Neural cell (in vitro differentiated cells): ENCODE measurements at regions not wholly inside any gene's neighbourhood (a gene's known extent, or its start where the extent isn't known, plus 50 kb on each side); places are given as distances from the start of the nearest gene placed in this dataset.

Experiments used
- H2AFZ ChIP-seq: fragments of 200-600, 300-800 bp; sonication (generic), shearing (Covaris generic); 2 replicates; pipeline ENCODE4 v1.6.0; 2014; ENCODE audit warnings: low read depth, mild to moderate bottlenecking, antibody characterized with exemption, low read length, moderate library complexity
- H3F3A ChIP-seq: fragments of 200-600 bp; shearing (Covaris generic); 2 replicates; pipeline ENCODE4 v1.6.1; 2016; ENCODE audit warnings: mild to moderate bottlenecking, moderate library complexity, mixed read lengths, antibody characterized with exemption, low read length; ENCODE audit not compliant: insufficient read depth, poor library complexity, severe bottlenecking
- H3K27ac ChIP-seq: fragments of 200-600, 300-800 bp; sonication (generic), shearing (Covaris generic); 2 replicates; pipeline ENCODE4 v1.5.1; 2014; ENCODE audit warnings: mild to moderate bottlenecking, low read length, moderate library complexity
- H3K27me3 ChIP-seq: fragments of 300-800, 200-600 bp; sonication (generic), shearing (Covaris generic); 2 replicates; pipeline ENCODE4 v1.6.0; 2014; ENCODE audit warnings: mild to moderate bottlenecking, low read depth, low read length, moderate library complexity; ENCODE audit not compliant: insufficient read depth
- H3K36me3 ChIP-seq: fragments of 300-800, 200-600 bp; sonication (generic), shearing (Covaris generic); 2 replicates; pipeline ENCODE4 v1.5.1; 2014; ENCODE audit warnings: mild to moderate bottlenecking, antibody characterized with exemption, low read length, moderate library complexity; ENCODE audit not compliant: insufficient read depth
- H3K4me2 ChIP-seq: fragments of 300-800, 200-600 bp; sonication (generic), shearing (Covaris generic); 2 replicates; pipeline ENCODE4 v1.6.0; 2014; ENCODE audit warnings: mild to moderate bottlenecking, low read length
- H3K4me3 ChIP-seq: fragments of 300-800, 200-600 bp; sonication (generic), shearing (Covaris generic); 2 replicates; pipeline ENCODE4 v1.5.1; 2014; ENCODE audit warnings: mild to moderate bottlenecking, low read length, moderate library complexity
- H3K79me2 ChIP-seq: fragments of 200-600 bp; shearing (Covaris generic); replicated peaks from 2 replicates; pipeline ENCODE4 v1.6.0; 2014; ENCODE audit warnings: mild to moderate bottlenecking, low read length, moderate library complexity; ENCODE audit not compliant: insufficient read depth
- H3K9ac ChIP-seq: fragments of 300-800, 200-600 bp; sonication (generic), shearing (Covaris generic); 2 replicates; pipeline ENCODE4 v1.6.1; 2016; ENCODE audit warnings: mild to moderate bottlenecking, low read length, mixed read lengths
- H3K9me2 ChIP-seq: fragments of 200-600 bp; shearing (Covaris generic); 2 replicates; pipeline ENCODE4 v1.6.1; 2016; ENCODE audit warnings: mild to moderate bottlenecking, low read length, mixed read lengths; ENCODE audit not compliant: insufficient read depth
- H3K9me3 ChIP-seq: fragments of 200-600, 300-800 bp; sonication (generic), shearing (Covaris generic); 2 replicates; pipeline ENCODE4 v1.6.1; 2016; ENCODE audit warnings: mild to moderate bottlenecking, mixed run types, low read length, moderate library complexity, mixed read lengths
- H4K20me1 ChIP-seq: fragments of 200-600 bp; shearing (Covaris generic); 2 replicates; pipeline ENCODE4 v1.6.1; 2016; ENCODE audit warnings: mild to moderate bottlenecking, mixed run types; ENCODE audit not compliant: insufficient read depth
- CTCF ChIP-seq: fragments of 450-650 bp; IDR thresholded peaks from 2 replicates; pipeline ENCODE4 v1.5.1; 2014; ENCODE audit warnings: antibody characterized with exemption, mild to moderate bottlenecking, moderate library complexity; ENCODE audit not compliant: poor library complexity, severe bottlenecking
- EP300 ChIP-seq: fragments of 450-650 bp; conservative IDR thresholded peaks from 2 replicates; pipeline ENCODE4 v1.6.1; 2014; ENCODE audit warnings: antibody characterized with exemption, mild to moderate bottlenecking, moderate library complexity; ENCODE audit not compliant: poor library complexity, severe bottlenecking
- EZH2 ChIP-seq: fragments of 200-600, 300-800 bp; shearing (Covaris generic), sonication (generic); IDR thresholded peaks from 2 replicates; pipeline ENCODE4 v1.6.1; 2014; ENCODE audit warnings: antibody characterized with exemption, low read length, borderline replicate concordance, mild to moderate bottlenecking; ENCODE audit not compliant: insufficient read depth, poor library complexity, severe bottlenecking
- MXI1 ChIP-seq: fragments of 450-650 bp; conservative IDR thresholded peaks from 2 replicates; pipeline ENCODE4 v1.6.1; 2014; ENCODE audit warnings: antibody characterized with exemption, mild to moderate bottlenecking; ENCODE audit not compliant: poor library complexity, severe bottlenecking
- POLR2AphosphoS5 ChIP-seq: IDR thresholded peaks from 2 replicates; pipeline ENCODE4 v1.6.1; 2012
- RAD21 ChIP-seq: fragments of 450-650 bp; conservative IDR thresholded peaks from 2 replicates; pipeline ENCODE4 v1.6.1; 2014; ENCODE audit warnings: antibody characterized with exemption, mild to moderate bottlenecking, moderate library complexity
- REST ChIP-seq: IDR thresholded peaks from 2 replicates; pipeline ENCODE4 v1.6.1; 2012; ENCODE audit warnings: borderline replicate concordance
- SMC3 ChIP-seq: fragments of 450-650 bp; conservative IDR thresholded peaks from 2 replicates; pipeline ENCODE4 v1.6.1; 2014; ENCODE audit warnings: antibody characterized with exemption, mild to moderate bottlenecking, moderate library complexity; ENCODE audit not compliant: poor library complexity
- TAF1 ChIP-seq: IDR thresholded peaks from 2 replicates; pipeline ENCODE4 v1.6.1; 2012; ENCODE audit warnings: low read depth

- no peak overlapping the region for H2AFZ ChIP-seq
- no peaks in the 10 kb centered on the region for H4K20me1 ChIP-seq
These were observed 726.9 kb upstream of the CHAC2 start for GRCh38 chr2:53040536-53041229.

GRCh38 chr2:53036196-53036595 lies 731.4 kb upstream of the CHAC2 start:
- no peaks in the 10 kb centered on the region for H3K9me3 ChIP-seq
- no peak overlapping the region for H3K27ac ChIP-seq
- H3K9me2 ChIP-seq, result no peaks in the 10 kb centered on the region
- no peak overlapping the region for H3K4me3 ChIP-seq
- no peak overlapping the region for H3K4me2 ChIP-seq
- H3K36me3 ChIP-seq, result no peaks in the 10 kb centered on the region
- no peak for TF ChIP-seq TAF1
- no peak for TF ChIP-seq POLR2AphosphoS5
- TF ChIP-seq EP300, result no peak
- no peak for TF ChIP-seq MXI1
- no peak for TF ChIP-seq SMC3
- TF ChIP-seq REST, result no peak
- no peak for TF ChIP-seq RAD21
- TF ChIP-seq EZH2, result no peak
- H3K79me2 ChIP-seq, result no peaks in the 10 kb centered on the region
- no peaks in the 10 kb centered on the region for H4K20me1 ChIP-seq
- no peak overlapping the region for H2AFZ ChIP-seq
- H3F3A ChIP-seq, result no peaks in the 10 kb centered on the region
- H3K27me3 ChIP-seq, result no peaks in the 10 kb centered on the region
- H3K9ac ChIP-seq, result no peak overlapping the region

More at GRCh38 chr2:53040536-53041229, 726.9 kb upstream of the CHAC2 start:
- Histone ChIP-seq H3K36me3 (no peaks in the 10 kb centered on the region), H3K27ac (no peak overlapping the region), H3K79me2 (no peaks in the 10 kb centered on the region), H3F3A (no peaks in the 10 kb centered on the region), H3K4me3 (no peak overlapping the region), H3K9ac (no peak overlapping the region), H3K4me2 (no peak overlapping the region), H3K9me2 (no peaks in the 10 kb centered on the region), H3K9me3 (no peaks in the 10 kb centered on the region), H3K27me3 (no peaks in the 10 kb centered on the region)
- TF ChIP-seq POLR2AphosphoS5 (no peak), RAD21 (no peak), CTCF (no peak), TAF1 (no peak), EZH2 (no peak), EP300 (no peak), MXI1 (no peak), SMC3 (no peak), REST (no peak)
